Coronary artery (tissue), 2 donors: ENCODE measurements at regions not wholly inside any gene's neighbourhood (a gene's known extent, or its start where the extent isn't known, plus 50 kb on each side); places are given as distances from the start of the nearest gene placed in this dataset.
A peak's percentile ranks its signal among the peaks of the same experiment; 100 is the strongest.

Experiments used
- DNase-seq: peaks from one replicate; pipeline ENCODE4 v3.0.0-alpha.2; 2017; ENCODE audit warnings: low spot score
- H3K27ac ChIP-seq, 2 donors: fragments of 200-600 bp; sonication (generic); one replicate each; pipeline ENCODE4 v1.5.1; 2016 to 2019
- H3K4me3 ChIP-seq: fragments of 200-600 bp; sonication (generic); 2 replicates; pipeline ENCODE4 v1.5.1; 2016; ENCODE audit warnings: mild to moderate bottlenecking, moderate library complexity
- CTCF ChIP-seq: fragments of 200-600 bp; sonication (generic); IDR thresholded peaks from one replicate; pipeline ENCODE4 v1.5.1; 2019; ENCODE audit warnings: antibody characterized with exemption

- no peak for DNase-seq
- TF ChIP-seq CTCF = no peak
- Histone ChIP-seq H3K27ac (no peak overlapping the region), H3K4me3 (no peak overlapping the region)
These were observed 100.4 kb upstream of the GPC1 start for GRCh38 chr2:240335061-240335460.

GRCh38 chr2:240336820-240337427 lies 98.5 kb upstream of the GPC1 start:
- Histone ChIP-seq H3K27ac (no peak overlapping the region), H3K4me3 (no peak overlapping the region)
- TF ChIP-seq CTCF = no peak
- DNase-seq = no peak

- peak; percentile 28 for DNase-seq
- no peak for TF ChIP-seq CTCF
- H3K27ac ChIP-seq = no peak overlapping the region
- H3K4me3 ChIP-seq = no peak overlapping the region
These were observed 97.2 kb upstream of the GPC1 start for GRCh38 chr2:240338274-240338673.

- no peak for TF ChIP-seq CTCF
- Histone ChIP-seq H3K27ac (no peak overlapping the region), H3K4me3 (no peak overlapping the region)
- DNase-seq = peak; percentile 61
These were observed 95.8 kb upstream of the GPC1 start for GRCh38 chr2:240339411-240340360.

GRCh38 chr2:240340361-240340761 lies 95.1 kb upstream of the GPC1 start:
- H3K4me3 ChIP-seq = no peak overlapping the region
- no peak for TF ChIP-seq CTCF
- peak; percentile 64 for DNase-seq
- no peak overlapping the region for H3K27ac ChIP-seq

GRCh38 chr2:240341064-240341463 lies 94.4 kb upstream of the GPC1 start:
- no peak overlapping the region for H3K27ac ChIP-seq
- DNase-seq = no peak
- no peak for TF ChIP-seq CTCF

More at GRCh38 chr2:240341064-240341463, 94.4 kb upstream of the GPC1 start:
- H3K4me3 ChIP-seq = no peak overlapping the region
